ENCODE measurements at regions not wholly inside any gene's neighbourhood (a gene's known extent, or its start where the extent isn't known, plus 50 kb on each side); places are given as distances from the start of the nearest gene placed in this dataset.
A peak's percentile ranks its signal among the peaks of the same experiment; 100 is the strongest.

- TF ChIP-seq HNRNPK (IDR thresholded peaks at IDR 0.05; ENCODE audit: low read depth, low read length, poor library complexity, severe bottlenecking): no peak
- peak; percentile 47 for TF ChIP-seq PRDM10 (IDR thresholded peaks at IDR 0.05; ENCODE audit: partially characterized antibody)
- TF ChIP-seq, protein P1, sequence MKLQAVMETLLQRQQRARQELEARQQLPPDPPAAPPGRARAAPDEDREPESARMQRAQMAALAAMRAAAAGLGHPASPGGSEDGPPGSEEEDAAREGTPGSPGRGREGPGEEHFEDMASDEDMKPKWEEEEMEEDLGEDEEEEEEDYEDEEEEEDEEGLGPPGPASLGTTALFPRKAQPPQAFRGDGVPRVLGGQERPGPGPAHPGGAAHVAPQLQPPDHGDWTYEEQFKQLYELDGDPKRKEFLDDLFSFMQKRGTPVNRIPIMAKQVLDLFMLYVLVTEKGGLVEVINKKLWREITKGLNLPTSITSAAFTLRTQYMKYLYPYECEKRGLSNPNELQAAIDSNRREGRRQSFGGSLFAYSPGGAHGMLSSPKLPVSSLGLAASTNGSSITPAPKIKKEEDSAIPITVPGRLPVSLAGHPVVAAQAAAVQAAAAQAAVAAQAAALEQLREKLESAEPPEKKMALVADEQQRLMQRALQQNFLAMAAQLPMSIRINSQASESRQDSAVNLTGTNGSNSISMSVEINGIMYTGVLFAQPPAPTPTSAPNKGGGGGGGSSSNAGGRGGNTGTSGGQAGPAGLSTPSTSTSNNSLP (IDR thresholded peaks at IDR 0.05; ENCODE audit: borderline replicate concordance, low read depth, low read length): no peak
- TF ChIP-seq, protein P2, sequence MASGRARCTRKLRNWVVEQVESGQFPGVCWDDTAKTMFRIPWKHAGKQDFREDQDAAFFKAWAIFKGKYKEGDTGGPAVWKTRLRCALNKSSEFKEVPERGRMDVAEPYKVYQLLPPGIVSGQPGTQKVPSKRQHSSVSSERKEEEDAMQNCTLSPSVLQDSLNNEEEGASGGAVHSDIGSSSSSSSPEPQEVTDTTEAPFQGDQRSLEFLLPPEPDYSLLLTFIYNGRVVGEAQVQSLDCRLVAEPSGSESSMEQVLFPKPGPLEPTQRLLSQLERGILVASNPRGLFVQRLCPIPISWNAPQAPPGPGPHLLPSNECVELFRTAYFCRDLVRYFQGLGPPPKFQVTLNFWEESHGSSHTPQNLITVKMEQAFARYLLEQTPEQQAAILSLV (tag; IDR thresholded peaks at IDR 0.05): no peak
- TF ChIP-seq KLF6 (CRISPR knock-in tag; IDR thresholded peaks at IDR 0.05; ENCODE audit: borderline replicate concordance): no peak
- TF ChIP-seq ETV1 (tag; conservative IDR thresholded peaks at IDR 0.05; ENCODE audit: low read depth): no peak
- no peak for TF ChIP-seq MCM3 (IDR thresholded peaks at IDR 0.05)
- no peak for TF ChIP-seq ZNF217 (CRISPR knock-in tag; IDR thresholded peaks at IDR 0.05)
- no peak for TF ChIP-seq ZBTB8A (IDR thresholded peaks at IDR 0.05; ENCODE audit: partially characterized antibody)
- TF ChIP-seq NCOR1 (IDR thresholded peaks at IDR 0.05): no peak
- 0 out of 2 replicates have a peak, but pooled peaks have one; percentile 44 for TF ChIP-seq LARP7 (IDR thresholded peaks at IDR 0.05)
- TF ChIP-seq ZNF512 (tag; IDR thresholded peaks at IDR 0.05): peak; percentile 94
- TF ChIP-seq SMARCA5 (IDR thresholded peaks at IDR 0.05): 0 out of 2 replicates have a peak, but pooled peaks have one; percentile 16
- no peak for TF ChIP-seq CBX8 (IDR thresholded peaks at IDR 0.05; ENCODE audit: borderline replicate concordance, extremely low read depth, low read depth, low read length, poor library complexity, severe bottlenecking)
- TF ChIP-seq EHMT2 (IDR thresholded peaks at IDR 0.05): 0 out of 2 replicates have a peak, but pooled peaks have one; percentile 20
- TF ChIP-seq, protein P3, sequence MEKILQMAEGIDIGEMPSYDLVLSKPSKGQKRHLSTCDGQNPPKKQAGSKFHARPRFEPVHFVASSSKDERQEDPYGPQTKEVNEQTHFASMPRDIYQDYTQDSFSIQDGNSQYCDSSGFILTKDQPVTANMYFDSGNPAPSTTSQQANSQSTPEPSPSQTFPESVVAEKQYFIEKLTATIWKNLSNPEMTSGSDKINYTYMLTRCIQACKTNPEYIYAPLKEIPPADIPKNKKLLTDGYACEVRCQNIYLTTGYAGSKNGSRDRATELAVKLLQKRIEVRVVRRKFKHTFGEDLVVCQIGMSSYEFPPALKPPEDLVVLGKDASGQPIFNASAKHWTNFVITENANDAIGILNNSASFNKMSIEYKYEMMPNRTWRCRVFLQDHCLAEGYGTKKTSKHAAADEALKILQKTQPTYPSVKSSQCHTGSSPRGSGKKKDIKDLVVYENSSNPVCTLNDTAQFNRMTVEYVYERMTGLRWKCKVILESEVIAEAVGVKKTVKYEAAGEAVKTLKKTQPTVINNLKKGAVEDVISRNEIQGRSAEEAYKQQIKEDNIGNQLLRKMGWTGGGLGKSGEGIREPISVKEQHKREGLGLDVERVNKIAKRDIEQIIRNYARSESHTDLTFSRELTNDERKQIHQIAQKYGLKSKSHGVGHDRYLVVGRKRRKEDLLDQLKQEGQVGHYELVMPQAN (IDR thresholded peaks at IDR 0.05; ENCODE audit: borderline replicate concordance): 0 out of 2 replicates have a peak, but pooled peaks have one; percentile 21
- peak; percentile 77; the same call in 1 of the 2 replicates for TF ChIP-seq THRAP3 (IDR thresholded peaks at IDR 0.05; ENCODE audit: borderline replicate concordance)
- no peak for TF ChIP-seq RUNX1 (IDR thresholded peaks at IDR 0.05; ENCODE audit: low read depth)
Observed at GRCh38 chr1:227374846-227375245, 56.6 kb upstream of the CDC42BPA start (continued).
